ENCODE measurements at regions not wholly inside any gene's neighbourhood (a gene's known extent, or its start where the extent isn't known, plus 50 kb on each side); places are given as distances from the start of the nearest gene placed in this dataset.

GRCh38 chr2:181185421-181185820, 205.0 kb downstream of the UBE2E3 start:
- TF ChIP-seq POLR2AphosphoS5 (IDR thresholded peaks at IDR 0.05; ENCODE audit: borderline replicate concordance, low read depth, low read length) = no peak
- TF ChIP-seq EZH2 (IDR thresholded peaks at IDR 0.05) = no peak
